CD4-positive, alpha-beta T cell treated with Interleukin-2 at 100 ng/mL for 4 hours (primary cell): ENCODE measurements at regions not wholly inside any gene's neighbourhood (a gene's known extent, or its start where the extent isn't known, plus 50 kb on each side); places are given as distances from the start of the nearest gene placed in this dataset.
"Not testable (repeated sequence)": the region's sequence is repeated elsewhere in the genome, so short reads cannot be mapped to it uniquely, and the experiment has no call there.

Experiments
- DNase-seq: peaks from one replicate; pipeline ENCODE4 v3.0.0-alpha.2; 2020; ENCODE audit warnings: low spot score

GRCh38 chr17:31798205-31798724 lies 60.8 kb downstream of the COPRS start:
- no peak for DNase-seq

DNA sequence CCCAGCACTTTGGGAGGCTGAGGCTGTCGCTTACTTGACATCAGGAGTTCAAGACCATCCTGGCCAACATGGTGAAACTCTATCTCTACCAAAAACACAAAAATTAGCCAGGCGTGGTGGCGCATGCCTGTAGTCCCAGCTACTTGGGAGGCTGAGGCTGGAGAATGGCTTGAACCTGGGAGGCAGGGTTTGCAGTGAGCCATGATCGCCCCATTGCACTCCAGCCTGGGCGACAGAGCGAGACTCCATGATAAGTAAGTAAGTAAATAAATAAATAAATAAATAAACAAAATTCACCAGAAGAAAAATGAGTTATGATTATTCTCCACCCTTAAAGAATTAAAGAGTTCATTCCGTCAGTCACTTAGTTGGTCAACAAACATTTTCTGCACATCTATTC lies 63.1 kb downstream of the COPRS start:
- DNase-seq, result not testable (repeated sequence)

- no peak for DNase-seq
These were observed 64.9 kb downstream of the COPRS start for GRCh38 chr17:31794111-31794510.

DNA sequence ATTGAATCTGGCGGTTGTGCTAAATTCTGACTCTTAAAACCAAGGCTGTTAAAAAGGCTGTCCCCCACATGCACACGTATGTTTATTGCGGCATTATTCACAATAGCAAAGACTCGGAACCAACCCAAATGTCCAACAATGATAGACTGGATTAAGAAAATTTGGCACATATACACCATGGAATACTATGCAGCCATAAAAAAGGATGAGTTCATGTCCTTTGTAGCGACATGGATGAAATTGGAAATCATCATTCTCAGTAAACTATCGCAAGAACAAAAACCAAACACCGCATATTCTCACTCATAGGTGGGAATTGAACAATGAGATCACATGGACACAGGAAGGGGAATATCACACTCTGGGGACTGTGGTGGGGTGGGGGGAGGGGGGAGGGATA lies 65.4 kb downstream of the COPRS start:
- not testable (repeated sequence) for DNase-seq

DNA sequence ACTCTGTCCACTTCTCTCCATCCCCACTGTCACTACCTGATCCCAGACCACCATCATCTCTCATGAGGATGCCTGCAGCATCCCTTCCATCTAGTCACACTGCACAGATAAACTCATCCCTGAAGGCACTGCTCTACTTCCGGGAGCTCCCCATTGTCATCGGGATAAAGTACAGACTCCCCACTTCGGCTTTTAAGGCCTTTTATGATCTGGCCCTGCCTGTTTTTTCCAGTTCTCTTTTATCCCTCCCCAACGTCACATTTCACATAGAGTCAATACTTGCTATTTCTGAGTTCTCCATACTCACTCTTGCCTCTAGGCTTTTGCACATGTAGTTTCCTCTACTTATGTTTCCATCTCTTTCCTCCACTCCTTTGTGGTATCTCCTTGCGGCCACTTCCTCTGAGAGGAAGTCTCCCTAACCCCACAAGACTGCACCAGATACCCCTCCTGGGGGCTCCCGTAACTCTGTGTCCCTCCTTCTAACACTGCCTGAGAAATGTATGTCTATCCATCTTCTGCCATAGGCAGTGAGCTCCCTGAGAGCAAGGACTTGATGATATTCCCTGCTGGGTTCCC lies 66.9 kb downstream of the COPRS start:
- DNase-seq, result no peak

GRCh38 chr17:31789707-31790505 lies 69.1 kb downstream of the COPRS start:
- no peak for DNase-seq

- DNase-seq, result no peak
These were observed 70.1 kb downstream of the COPRS start for GRCh38 chr17:31788956-31789355.

GRCh38 chr17:31788571-31788946 lies 70.5 kb downstream of the COPRS start:
- DNase-seq, result no peak

GRCh38 chr17:31787857-31788570 lies 71.0 kb downstream of the COPRS start:
- DNase-seq, result no peak

- DNase-seq, result no peak
These were observed 72.1 kb downstream of the COPRS start for GRCh38 chr17:31786796-31787481.

- DNase-seq, result no peak
These were observed 78.6 kb downstream of the COPRS start for GRCh38 chr17:31780483-31780882.

DNA sequence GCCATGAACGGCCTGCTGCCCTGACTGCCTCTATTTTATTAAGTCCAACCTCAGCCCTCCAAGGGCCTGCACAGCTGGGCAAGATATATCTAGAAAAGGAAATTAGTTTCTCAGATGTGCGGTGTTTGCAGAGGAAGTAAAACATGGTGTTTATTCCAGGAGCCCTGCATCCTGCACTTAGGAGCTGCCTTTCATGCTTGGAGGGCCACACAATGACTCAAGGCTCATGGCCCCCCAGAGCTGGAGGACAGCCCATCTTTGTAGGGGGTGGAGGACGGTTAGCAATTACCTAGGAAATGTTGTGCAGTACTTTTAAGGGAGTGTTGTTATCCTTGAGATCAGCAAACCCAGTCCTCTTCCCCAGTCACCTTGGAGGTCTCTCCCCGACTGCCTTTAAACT lies 80.5 kb downstream of the COPRS start:
- no peak for DNase-seq

GRCh38 chr17:31771328-31771727 lies 87.7 kb downstream of the COPRS start:
- not testable (repeated sequence) for DNase-seq

DNA sequence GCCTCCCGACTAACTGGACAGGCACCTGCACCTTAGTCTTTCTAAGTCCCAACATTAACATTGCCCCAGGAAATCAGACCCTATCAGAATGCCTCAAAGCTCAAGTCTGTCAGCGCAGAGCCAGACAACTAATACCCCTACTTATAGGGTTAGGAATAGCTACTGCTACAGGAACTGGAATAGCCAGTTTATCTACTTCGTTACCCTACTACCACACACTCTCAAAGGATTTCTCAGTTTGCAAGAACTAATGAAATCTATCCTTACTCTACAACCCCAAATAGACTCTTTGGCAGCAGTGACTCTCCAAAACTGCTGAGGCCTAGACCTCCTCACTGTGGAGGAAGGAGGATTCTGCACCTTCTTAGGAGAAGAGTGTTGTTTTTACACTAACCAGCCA lies 88.5 kb downstream of the COPRS start:
- not testable (repeated sequence) for DNase-seq

DNA sequence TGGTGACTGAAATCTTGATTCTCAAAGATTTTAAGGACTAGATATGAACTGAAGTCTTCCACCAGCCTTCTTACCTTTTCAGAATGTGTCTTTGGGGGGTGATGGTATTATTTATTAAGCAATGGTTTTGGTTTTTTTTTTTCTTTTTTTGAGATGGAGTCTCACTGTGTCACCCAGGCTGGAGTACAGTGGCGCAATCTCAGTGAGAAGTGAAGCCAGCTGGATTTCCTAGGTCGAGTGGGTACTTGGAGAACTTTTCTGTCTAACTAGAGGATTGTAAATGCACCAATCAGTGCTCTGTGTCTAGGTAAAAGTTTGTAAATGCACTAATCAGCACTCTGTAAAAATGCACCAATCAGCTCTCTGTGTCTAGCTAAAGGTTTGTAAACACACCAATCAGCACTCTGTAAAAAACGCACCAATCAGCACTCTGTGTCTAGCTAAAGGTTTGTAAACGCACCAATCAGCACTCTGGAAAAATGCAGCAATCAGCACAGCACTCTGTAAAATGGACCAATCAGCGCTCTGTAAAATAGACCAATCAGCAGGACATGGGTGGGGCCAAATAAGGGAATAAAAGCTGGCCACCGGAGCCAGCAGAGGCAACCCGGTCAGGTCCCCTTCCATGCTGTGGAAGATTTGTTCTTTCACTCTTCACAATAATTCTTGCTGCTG lies 97.1 kb downstream of the COPRS start:
- not testable (repeated sequence) for DNase-seq

DNA sequence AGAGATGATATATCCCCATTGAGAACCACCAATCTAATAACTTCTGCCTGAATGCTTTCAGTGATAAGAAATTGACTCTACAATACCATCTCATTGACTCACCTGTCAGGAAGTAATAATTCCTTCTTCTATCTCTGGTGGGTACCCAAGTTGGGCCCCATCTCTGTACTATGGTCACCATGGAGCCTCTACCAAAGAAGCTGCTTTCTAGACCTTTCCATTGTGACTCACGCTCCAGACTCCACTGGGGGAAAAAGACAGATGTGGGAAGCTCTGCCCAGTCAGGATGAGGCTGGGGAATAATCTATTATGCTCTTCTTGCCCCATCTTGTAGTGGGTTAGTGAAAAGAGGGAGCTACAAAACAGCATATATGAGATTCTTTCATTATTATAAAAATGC lies 100.4 kb downstream of the COPRS start:
- DNase-seq, result no peak

DNA sequence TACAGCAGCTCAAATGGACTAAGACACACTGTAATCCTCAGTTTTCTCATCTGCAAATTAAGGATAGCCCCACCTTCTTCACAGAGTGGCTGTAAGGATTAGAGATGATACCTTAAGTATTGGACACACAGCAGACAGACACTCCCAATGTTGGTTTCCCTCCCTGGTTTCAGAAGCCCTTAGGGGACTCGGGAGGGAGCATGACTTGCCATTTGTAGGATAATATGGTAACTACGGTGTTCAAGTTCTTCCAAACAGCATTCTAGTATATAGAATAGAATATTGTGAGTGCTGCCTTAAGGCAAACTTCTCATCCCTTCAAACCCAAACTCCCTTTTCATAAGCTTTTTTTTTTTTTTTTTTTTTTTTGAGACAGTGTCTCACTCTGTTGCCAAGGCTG lies 101.9 kb downstream of the COPRS start:
- DNase-seq, result no peak

GRCh38 chr17:31754239-31754945 lies 104.7 kb downstream of the COPRS start:
- no peak for DNase-seq

DNA sequence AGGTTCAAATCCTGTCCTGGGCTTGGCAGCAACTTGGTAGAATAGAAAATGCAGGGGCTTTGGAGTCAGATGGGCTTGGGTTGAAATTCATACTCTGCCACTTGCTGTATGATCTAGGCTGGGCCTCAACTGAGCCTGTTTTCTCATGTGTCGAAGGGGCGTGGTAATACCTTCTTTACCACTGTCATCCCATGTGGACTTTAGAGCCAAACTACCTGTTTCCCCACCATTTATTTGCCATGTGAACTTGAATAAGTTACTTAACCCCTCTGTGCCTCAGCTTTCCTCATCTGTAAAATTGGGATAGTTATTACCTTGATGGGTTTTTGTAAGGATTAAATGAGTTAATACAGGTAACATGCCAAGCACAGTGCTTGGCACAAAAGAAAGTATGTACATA lies 106.0 kb downstream of the COPRS start:
- DNase-seq, result no peak

DNA sequence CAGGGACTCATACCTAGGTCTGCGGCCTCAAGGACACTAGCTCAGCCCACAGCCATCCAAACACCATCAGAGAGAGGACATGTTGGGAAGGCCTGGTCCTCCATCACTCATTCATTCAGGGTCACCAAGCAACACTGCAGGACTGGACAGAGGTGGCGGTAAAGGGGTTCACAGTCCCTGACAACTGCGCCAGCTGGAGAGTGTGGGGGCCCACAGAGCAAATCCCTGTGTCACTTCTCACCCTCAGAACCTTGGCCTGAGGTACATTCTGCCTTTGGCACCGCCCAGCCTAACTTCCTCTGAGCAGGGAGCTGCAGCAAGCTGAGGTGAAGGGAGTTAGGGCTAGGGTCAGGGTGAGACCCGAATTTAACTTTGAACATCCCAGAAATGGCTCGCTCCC lies 106.5 kb downstream of the COPRS start:
- DNase-seq, result no peak

- no peak for DNase-seq
These were observed 108.5 kb downstream of the COPRS start for GRCh38 chr17:31750578-31750977.
